Kidney (tissue), 13 donors: ENCODE measurements at regions not wholly inside any gene's neighbourhood (a gene's known extent, or its start where the extent isn't known, plus 50 kb on each side); places are given as distances from the start of the nearest gene placed in this dataset.

Experiments
- DNase-seq, 5 donors: peaks; one replicate each; pipeline ENCODE4 v3.0.0-alpha.2; 2013 to 2020
- FAIRE-seq: peaks from 2 replicates; lab custom pipeline; 2012; peaks lifted over from hg19 to GRCh38; lab: Jason Lieb, UNC
- H3K27ac ChIP-seq, 2 donors: one replicate each; pipeline ENCODE4 v1.7.0; 2013; ENCODE audit warnings: low read depth in 2 of 2, low read length in 2 of 2, inconsistent platforms in 1 of 2
- H3K27me3 ChIP-seq: one replicate; pipeline ENCODE4 v1.7.1; 2013; ENCODE audit warnings: low read length, inconsistent platforms; ENCODE audit not compliant: control insufficient read depth, insufficient read depth
- H3K36me3 ChIP-seq, 3 donors: one replicate each; pipeline versions ENCODE4 v1.7.0 to v1.7.1; 2013; ENCODE audit warnings: low read length in 3 of 3, control low read depth in 1 of 3, inconsistent platforms in 1 of 3; ENCODE audit not compliant: insufficient read depth in 3 of 3, control insufficient read depth in 2 of 3
- H3K4me1 ChIP-seq, 3 donors: one replicate each; pipeline versions ENCODE4 v1.7.0 to v1.7.1; 2013; ENCODE audit warnings: low read length in 3 of 3, inconsistent platforms in 1 of 3, low read depth in 1 of 3; ENCODE audit not compliant: control insufficient read depth in 2 of 3, insufficient read depth in 2 of 3
- H3K4me3 ChIP-seq, 3 donors: one replicate each; pipeline versions ENCODE4 v1.7.0 to v1.8.1; 2013; ENCODE audit warnings: low read length in 3 of 3, control low read depth in 1 of 3, inconsistent platforms in 1 of 3
- H3K9ac ChIP-seq, 3 donors: one replicate each; pipeline versions ENCODE4 v1.7.0 to v1.7.1; 2013; ENCODE audit warnings: low read length in 3 of 3, control low read depth in 1 of 3, inconsistent platforms in 1 of 3
- H3K9me3 ChIP-seq, 3 donors: one replicate each; pipeline versions ENCODE4 v1.7.0 to v1.7.1; 2013; ENCODE audit warnings: low read length in 3 of 3, control low read depth in 1 of 3, inconsistent platforms in 1 of 3; ENCODE audit not compliant: control insufficient read depth in 2 of 3, insufficient read depth in 1 of 3
- intact Hi-C: fragments of 100-400 bp; cut with DNase I; formaldehyde crosslinking; loops from one replicate; pipeline ENCODE4 v1.11.1; 2022
- TF ChIP-seq, protein P1 (sequence below): IDR thresholded peaks from 3 replicates; pipeline ENCODE4 v1.5.1; 2012; ENCODE audit warnings: mild to moderate bottlenecking, moderate library complexity, borderline replicate concordance; ENCODE audit not compliant: insufficient read depth; ENCODE audit errors: extremely low read depth
- donor health status: control.
- donor health status: control.
- donor health status: control.
- donor health status: control.
- donor health status: control.
- donor health status: DM: yes; HTN: yes; CAD: no.
- donor health status: Normal renal cell carcinoma (clear cell type).

DNA sequence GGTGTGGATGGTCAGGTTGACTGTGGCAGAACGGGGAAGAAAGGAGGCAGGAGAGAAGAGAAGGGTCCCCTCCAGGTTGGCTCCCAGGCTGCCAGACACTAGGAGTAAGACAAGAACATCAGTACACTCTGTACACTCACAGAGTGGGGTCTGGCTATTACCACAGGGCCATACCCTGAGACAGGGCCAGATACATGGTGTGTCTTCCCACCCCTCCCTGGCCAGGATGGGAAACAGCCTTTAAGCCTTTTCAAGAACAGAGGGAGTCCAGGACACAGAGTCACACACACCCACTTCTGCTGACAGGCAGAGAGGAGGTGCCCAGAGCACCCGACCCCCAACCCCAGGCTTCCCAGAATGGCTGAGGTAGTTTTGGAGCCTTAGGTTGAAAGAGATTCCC lies 99.4 kb downstream of the LITAF start:
- Histone ChIP-seq H3K9ac (no peak overlapping the region), H3K4me1 (no peaks in the 10 kb centered on the region), H3K36me3 (no peaks in the 10 kb centered on the region), H3K9me3 (peaks cover 0 to 3% (median 0%) of the 10 kb centered on the region in 3 donors), H3K27ac (no peak overlapping the region), H3K4me3 (no peak overlapping the region), H3K27me3 (no peaks in the 10 kb centered on the region)
- TF ChIP-seq, protein P1, sequence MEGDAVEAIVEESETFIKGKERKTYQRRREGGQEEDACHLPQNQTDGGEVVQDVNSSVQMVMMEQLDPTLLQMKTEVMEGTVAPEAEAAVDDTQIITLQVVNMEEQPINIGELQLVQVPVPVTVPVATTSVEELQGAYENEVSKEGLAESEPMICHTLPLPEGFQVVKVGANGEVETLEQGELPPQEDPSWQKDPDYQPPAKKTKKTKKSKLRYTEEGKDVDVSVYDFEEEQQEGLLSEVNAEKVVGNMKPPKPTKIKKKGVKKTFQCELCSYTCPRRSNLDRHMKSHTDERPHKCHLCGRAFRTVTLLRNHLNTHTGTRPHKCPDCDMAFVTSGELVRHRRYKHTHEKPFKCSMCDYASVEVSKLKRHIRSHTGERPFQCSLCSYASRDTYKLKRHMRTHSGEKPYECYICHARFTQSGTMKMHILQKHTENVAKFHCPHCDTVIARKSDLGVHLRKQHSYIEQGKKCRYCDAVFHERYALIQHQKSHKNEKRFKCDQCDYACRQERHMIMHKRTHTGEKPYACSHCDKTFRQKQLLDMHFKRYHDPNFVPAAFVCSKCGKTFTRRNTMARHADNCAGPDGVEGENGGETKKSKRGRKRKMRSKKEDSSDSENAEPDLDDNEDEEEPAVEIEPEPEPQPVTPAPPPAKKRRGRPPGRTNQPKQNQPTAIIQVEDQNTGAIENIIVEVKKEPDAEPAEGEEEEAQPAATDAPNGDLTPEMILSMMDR = no peak
- intact Hi-C loops = no loop called here
- FAIRE-seq (no peak), DNase-seq (no peak)

DNA sequence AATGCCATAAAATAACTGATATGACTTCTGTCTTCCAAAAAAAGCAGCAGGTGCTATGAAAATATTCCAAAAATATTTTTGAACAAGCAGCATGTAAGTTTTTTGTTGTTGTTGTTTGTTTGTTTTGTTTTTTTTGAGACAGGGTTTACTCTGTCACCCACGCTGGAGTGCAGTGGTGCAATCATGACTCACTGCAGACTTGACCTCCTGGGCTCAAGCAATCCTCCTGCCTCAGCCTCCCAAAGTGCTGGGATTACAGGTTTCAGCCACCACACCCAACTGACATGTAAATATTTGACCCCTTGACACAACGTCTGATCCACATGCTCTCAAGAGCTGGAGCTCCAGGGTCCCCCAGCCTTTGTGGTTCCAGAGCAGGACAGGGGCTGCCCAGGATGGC lies 98.4 kb downstream of the LITAF start:
- H3K27me3 ChIP-seq = no peaks in the 10 kb centered on the region
- H3K4me3 ChIP-seq = no peak overlapping the region
- FAIRE-seq (no peak), DNase-seq (no peak)
- H3K4me1 ChIP-seq = no peaks in the 10 kb centered on the region
- intact Hi-C loops = no loop called here
- TF ChIP-seq, protein P1 = no peak
- no peak overlapping the region for H3K9ac ChIP-seq
- H3K36me3 ChIP-seq = no peaks in the 10 kb centered on the region
- H3K9me3 ChIP-seq = peaks cover 0 to 3% (median 0%) of the 10 kb centered on the region in 3 donors
- H3K27ac ChIP-seq = no peak overlapping the region

DNA sequence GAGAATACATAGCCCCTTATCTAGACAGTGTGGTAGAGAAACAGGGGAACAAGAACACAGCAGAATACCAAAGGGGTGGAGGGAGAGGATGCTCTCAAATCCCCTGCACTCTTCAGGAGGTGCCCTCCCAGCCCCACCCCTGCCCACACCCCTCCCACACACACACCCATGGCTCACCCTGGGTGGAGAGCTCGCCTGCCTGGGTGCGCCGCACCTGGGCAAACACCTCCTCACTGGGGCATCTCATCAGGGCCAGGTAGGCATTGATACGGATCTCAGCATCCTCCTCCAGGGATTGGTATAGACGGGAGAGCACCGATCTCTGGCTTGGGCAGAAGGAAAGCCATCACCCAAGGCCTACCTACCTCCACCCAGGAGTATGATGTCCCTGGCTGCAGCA lies 95.2 kb downstream of the LITAF start:
- Histone ChIP-seq H3K27me3 (no peaks in the 10 kb centered on the region), H3K9ac (no peak overlapping the region), H3K27ac (no peak overlapping the region), H3K4me1 (peaks cover 0 to 11% (median 11%) of the 10 kb centered on the region in 3 donors), H3K9me3 (peaks cover 0 to 3% (median 0%) of the 10 kb centered on the region in 3 donors), H3K36me3 (no peaks in the 10 kb centered on the region), H3K4me3 (no peak overlapping the region)
- TF ChIP-seq, protein P1 = no peak
- DNase-seq (no peak), FAIRE-seq (no peak)
- intact Hi-C loops = no loop called here
